HL-60/S4 (cell line): ENCODE measurements at regions not wholly inside any gene's neighbourhood (a gene's known extent, or its start where the extent isn't known, plus 50 kb on each side); places are given as distances from the start of the nearest gene placed in this dataset.

ENCODE experiments used
- in situ Hi-C: fragments of 300-500 bp; cut with MboI; formaldehyde crosslinking; loops from 2 replicates; pipeline ENCODE4 v1.14.3; 2022; ENCODE audit warnings: low sequenced_read_pairs

DNA sequence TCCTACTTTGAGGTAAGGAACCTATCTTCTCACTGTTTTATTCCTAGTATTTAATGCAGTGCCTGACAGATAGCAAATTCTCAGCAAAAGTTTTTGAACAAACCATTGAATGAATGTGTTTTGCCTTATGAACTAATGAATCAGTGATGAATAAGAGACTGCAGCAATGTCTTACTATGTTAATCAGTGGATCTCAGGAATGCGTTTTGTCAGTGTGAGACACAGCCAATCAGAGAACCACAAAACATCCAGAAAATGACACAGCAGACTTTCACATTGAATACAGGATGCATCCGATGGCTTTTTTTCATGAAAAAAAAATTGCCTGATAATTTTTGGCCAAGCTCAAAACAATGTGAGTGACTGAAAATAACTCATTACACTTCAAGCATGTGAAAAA is 270.5 kb downstream of the BMP2 start:
- in situ Hi-C loops: no loop called here

DNA sequence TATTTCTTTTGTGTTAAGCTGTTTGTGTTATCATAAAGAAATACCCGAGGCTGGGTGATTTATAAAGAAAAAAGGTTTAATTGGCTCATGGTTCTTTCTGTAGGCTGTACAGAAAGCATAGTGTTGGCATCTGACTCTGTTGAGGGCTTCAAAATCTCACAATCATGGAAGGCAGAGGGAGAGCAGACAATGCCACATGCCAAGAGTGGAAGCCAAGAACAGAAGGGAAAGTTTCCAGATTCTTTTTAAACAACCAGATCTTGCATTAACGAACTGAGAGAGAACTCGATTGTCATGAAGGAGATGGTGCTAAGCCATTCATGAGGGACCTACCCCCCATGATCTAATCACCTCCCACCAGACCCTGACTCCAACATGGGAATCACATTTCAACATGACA is 290.1 kb downstream of the BMP2 start:
- in situ Hi-C loops: no loop called here

DNA sequence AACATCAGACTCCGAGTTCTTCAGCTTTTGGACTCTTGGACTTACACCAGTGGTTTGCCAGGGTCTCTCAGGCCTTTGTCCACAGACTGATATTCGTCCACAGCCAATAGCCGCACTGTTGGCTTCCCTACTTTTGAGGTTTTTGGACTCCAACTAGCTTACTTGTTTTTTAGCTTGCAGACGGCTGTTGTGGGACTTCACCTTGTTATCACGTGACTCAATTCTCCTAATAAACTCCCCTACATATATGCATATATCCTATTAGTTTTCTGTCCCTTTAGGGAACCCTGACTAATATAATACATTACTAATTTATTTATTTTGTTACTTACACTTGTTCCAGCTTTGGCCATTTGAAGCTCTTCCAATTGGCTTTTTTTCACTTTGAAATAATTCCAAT is 311.3 kb downstream of the BMP2 start:
- in situ Hi-C loops: no loop called here

DNA sequence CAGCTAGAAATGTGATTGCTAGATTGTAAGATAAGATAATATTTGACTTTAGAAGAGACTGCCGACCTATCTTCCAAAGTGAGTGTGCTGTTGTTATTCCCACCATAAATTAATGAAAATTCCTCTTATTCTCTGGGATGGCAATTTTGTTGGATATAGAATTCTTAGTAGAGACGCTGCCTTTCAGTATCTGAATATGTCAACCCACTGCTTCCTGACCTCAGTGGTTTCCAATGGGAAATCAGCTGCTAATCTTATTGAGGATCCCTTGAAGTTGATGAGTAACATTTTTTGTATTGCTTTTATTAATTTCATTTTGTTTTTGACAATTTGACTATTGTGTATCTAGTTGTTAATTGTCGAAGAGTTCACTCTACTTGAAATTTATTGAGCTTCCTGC is 313.0 kb downstream of the BMP2 start:
- in situ Hi-C loops: no loop called here

DNA sequence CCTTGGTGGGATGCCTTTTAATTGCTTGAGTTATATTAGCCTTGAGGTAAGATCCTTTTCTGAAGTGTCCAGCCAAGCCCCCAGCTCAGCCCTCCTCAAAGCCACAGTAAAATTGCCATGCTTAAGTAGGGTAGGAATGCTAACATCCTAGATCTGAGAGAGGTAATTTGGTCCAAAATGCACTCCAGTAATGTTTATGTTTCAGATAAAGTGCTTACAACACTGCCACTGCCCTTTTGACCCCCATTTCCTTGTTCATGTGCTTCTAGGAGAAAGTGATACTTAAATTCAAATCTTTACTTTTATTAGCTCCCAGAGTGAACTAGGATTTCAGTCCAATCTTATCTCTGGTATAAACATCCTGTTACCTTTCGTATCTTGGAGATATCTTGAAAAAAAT is 318.0 kb downstream of the BMP2 start:
- in situ Hi-C loops: no loop called here

DNA sequence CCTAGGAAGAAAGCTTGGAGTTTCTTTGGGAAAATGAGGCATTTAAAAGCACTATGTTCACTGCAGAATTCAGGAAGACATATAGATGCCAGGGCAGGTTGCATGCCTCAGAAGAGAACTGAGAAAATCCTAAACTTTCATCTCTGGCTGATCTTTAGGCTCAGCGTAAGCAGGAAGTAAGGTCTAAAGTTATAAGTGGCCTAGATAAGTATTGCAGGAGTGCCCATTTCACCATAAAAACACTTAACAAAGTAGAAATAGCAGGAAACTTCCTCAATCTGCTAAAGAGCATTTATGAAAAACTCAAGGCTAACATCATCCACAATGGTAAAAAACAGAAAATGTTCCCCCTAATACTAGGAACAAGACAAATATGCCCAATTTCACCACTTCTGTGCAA is 320.3 kb downstream of the BMP2 start:
- in situ Hi-C loops: no loop called here

DNA sequence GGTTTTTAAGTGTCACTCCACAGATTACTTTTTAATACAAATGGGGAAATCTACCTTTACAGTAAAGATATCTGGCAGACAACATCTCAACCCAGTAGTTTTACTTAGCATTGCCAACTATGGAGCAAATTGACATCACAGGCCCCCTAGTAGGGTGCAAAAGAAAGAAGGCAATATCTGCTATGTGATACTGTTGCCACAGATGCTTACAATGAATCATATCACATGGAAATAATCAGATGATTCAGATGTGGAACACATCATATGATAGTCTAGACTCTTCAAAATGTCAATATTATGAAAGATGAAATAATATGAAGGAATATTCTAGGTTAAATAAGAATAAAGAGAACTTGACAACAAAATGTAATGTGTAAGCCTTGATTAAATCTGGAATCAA is 322.5 kb downstream of the BMP2 start:
- in situ Hi-C loops: no loop called here

DNA sequence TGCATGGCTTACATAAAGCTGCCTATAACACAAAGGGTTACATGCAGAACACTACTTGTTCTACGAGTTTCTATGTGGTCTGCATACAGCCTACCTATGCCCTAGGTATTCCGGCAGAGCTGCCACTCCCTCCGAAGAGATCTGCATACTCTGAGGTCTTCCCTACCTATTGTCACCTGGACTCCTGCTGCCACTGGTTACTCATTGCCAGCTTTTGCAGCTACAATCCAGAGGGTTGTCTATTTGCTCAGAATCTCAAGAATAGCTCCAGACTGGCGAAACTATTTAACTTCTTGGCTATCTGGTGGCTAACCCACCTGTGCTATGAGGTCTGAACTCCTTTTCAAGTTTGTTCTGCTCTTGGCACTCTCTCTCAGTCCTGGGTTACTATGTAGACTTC is 323.3 kb downstream of the BMP2 start:
- in situ Hi-C loops: no loop called here

DNA sequence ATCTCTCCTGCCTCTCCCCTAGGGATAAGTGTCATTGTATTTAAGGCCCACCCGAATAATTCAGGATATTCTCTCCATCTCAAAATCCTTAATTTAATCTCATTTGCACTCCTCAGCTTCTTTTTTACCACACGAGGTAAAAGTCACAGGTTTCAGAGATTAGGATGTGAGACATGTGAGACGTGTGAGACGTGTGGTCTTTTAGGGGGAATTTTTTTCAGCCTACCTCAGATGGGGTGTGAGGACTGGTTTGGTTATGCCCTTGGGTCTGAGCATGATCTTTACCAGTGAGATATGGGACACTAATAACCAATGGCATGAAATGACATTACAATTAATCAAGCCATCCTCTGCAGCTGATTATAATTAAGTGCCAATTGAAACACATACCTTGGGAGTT is 324.2 kb downstream of the BMP2 start:
- in situ Hi-C loops: no loop called here

DNA sequence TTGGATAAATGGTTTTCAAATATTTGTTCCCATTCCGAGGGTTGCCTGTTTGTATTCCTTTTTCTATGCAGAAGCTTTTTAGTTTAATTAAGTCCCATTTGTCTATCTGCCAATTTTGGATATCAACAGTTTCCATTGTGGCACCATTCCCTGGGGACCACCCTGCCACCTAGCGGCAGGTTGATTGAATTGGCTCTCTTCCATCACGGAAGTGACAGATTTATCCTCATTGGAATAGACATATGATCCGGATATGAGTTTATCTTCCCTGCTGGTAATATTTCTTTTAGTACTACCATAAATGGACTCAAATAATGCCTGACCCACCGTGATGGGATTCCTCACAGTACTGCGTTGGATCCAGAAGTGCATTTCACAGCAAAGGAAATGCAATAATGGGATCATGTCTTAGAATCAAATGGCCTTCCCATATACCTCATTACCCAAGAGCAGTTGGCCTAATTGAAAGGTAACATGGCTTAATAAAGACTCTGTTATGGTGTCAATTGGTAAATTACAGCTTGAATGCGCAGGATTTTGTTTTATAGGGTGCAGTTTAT is 327.0 kb downstream of the BMP2 start:
- in situ Hi-C loops: no loop called here

DNA sequence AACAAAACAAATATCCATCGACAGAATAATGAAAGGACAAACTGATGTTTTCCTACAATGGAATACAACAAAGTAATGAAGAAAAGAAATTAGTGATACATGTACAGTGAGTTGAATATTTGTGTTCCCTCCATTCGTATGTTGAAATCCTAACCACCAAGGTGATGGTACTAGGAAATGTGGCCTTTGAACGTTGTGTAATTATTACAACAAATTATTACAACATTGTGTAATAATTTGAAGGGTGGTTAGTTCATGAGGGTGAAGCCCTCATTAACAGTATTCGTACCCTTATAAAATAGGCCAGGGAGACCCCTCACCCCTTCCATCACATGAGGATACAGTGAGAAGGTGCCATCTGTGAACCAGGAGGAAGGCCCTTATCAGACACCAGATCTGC is 339.4 kb downstream of the BMP2 start:
- in situ Hi-C loops: no loop called here

DNA sequence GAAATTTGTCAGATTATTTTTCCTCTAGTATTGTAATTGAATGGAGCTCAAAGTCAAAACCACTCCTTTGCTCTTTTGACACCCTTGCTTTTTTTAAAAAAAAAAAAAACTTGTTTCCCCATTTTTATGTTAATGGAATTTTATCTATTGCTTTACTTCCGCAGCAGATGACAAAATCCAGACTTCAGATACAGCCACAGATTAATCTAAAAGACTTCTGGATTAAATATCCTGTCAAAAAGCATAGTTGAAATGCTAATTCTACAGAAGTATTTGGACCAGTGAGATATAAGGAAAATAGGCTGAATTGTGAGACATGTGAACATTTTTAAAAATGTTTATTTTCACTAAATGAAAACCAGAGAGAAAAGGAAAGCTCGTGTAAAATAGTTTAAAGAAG is 341.4 kb downstream of the BMP2 start:
- in situ Hi-C loops: no loop called here

DNA sequence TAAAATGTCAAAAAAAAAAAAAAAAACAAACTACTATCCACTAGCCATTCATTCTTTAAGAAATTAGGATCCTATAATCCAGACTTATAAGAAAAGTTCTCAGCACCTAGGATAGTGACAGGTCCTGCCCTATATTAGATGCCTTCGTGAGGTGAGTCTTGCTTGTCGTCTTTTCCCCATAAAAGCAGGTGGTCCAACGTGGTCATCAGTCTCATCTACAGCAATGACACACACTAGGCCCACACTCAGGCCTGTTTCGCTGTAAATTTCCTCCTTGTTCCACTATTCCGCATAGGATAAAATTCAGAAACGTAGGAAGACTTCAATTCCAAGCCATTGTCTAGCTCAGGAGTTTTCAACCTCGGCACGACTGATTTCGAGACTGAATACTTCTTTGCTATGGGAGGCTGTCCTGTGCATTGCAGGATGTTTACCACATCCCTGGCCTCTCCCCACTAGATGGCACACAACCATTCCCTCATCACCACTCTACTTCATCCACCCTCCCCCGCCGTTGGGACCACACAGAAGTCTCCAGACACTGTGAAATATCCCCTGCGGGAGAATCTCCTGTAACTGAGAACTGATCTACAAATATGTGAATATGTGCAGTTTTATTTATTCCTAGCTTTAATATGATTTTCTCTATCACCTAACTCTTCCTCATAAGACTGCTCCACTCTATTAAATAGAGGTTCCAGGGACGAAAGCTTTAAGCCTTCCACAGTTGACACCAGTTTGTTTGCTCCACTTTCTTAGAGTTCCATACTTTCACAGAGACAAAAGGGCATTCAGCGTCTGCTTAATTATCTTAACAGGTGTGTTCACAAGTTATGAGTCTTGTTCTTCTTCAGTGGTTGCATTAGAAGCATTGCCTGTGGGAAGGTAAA is 346.3 kb downstream of the BMP2 start:
- in situ Hi-C loops: no loop called here

DNA sequence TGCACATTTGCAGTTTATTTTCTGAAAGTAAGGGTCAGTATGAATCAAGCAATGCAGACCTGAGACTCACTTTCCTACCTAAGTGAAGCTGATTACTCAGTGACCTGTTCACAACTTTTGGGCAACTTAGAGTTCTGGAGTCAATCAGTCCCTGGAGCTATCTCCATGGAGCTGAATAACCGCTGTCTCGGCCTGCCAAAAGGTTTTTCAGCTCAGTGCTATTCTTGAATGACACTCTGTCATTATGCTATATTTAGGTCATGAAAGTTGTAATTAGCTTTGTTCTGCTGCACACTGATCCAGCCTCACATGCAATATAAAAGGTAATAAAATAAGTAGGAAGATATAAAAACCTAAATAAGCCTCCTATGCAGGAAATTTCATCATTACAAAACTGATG is 356.0 kb downstream of the BMP2 start:
- in situ Hi-C loops: no loop called here

DNA sequence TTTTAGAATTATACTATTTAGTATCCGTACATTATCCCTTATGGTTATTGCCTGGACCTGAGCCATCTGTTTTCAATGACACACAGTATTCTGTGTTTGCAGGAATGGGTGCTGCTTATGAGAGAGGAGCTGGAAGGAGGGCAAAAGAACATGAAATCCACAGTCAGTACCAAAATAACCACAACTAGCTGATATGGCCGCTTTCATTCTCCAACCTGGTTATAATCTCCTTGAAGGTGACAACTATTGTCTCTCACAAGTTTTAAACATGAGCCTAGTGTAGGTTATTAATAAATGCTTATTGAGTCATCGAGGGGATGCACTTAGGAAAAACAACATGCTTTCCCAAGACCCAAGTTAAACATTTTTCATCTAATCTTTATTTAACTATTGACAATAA is 356.6 kb downstream of the BMP2 start:
- in situ Hi-C loops: no loop called here

DNA sequence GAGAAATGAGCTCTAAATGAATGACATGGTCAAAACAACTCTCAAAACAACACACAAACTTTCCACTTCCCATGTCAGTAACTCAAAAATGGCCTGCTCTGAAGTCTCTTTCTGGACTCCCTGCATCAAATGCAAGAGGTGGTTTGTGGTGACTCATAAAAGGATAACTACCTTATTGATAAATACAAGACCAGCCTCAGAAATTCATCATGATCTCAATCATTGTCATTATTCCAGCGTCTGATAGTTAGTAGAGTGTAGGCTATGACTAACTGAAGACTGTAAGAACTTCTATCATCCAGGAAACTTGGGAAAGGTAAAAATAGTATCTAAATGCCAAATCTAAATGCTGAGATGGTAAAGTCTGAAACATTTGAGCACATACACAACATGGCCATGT is 369.4 kb downstream of the BMP2 start:
- in situ Hi-C loops: no loop called here

DNA sequence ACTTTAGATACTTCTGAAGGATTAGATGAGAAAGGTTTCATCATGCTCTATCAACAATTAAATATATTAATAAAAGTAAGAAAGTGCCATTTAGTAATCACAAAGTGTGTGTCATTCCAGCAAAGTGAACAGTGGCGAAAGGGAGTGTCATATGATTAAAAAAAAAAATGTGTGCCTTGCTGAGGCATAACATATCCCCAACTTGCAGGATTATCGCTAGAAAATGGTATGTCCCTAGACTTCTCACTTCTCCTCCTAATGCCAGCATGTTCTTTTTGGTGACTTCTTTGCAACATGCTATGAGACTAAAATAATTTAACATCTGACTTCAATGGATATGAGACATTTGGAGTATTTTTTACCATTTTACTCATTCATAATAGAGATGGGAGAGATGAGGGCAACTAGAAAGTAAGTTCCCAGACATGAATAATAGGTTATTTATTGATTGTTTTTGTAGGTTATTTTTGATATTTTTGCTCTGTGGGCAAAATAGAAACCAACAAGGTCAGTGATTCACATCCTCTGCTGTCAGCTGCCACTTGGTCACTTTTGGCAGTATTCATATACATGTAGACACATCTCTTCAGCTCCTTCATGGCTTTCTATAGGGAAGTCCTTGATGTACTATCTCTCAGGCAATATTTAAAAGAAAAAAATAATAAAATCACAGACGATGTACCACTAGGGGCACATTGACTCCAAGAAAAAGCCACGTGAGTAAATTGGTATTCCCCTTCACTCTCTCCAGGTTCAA is 370.1 kb downstream of the BMP2 start:
- in situ Hi-C loops: no loop called here

DNA sequence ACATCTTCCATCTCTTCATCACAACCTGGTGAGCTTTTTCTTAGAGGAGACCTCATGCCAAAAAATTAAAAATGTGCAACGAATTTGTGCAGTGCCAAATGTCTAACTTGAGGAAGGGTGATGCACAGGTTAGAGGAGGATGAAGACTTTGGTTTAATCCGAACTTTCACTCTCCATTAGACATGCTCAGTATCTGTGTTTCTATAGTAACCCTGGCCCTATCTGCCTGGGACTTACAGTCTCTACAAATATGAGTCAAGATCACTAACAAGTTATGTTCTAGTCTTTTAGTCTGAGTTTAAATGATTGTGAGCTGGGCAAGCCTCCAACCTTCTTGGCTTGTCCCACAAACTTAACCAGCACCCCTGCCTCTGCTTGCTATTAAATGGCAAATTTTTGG is 377.0 kb downstream of the BMP2 start:
- in situ Hi-C loops: no loop called here

DNA sequence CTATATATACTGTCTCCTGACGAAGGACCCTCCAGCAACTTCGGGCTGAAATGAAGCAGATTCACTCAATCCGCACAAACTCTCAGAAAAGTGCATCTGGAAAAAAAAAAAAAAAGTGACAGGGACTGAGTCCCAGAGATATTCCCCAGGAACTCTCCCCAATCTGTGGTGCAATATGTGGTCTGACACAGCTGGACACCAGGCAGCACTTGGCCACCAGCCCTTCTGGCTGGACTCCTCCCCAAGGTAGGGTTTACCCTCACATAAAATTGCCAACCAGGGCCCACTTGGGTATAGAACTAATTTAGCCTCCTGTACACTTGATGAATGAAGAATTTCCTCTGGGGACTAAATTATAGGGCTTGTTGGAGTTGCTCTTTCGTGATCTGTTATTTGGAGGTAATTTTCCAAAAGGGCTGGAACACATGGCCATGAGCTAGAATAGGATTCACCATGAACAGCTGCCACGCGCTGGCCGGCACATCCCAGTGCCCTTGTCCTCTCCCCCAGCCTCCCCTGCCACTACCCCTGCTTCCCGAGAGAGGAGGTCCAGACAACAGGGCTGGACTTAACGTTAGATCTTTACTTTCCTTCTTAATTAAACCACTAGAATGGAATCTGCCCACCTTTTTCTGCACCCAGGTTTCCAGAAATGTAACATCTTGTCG is 379.2 kb downstream of the BMP2 start:
- in situ Hi-C loops: no loop called here

DNA sequence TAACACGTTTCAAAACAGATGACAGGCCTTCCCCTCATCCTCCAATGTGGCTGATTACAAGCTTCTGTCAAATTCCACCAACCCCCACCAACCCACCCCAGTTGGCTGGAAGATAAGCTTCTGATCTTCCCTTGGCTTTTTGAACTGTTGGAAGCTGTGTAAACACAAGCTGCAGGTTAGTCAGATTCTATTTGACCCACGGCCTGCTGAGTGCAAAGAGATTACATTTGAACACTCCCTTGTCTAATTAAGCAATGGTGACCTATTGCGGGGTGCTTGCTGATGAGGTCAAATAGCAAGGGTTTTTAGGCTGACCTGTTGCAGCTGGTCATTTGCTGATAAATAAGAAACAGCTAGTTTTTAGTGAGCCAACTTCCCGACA is 379.7 kb downstream of the BMP2 start:
- in situ Hi-C loops: no loop called here

DNA sequence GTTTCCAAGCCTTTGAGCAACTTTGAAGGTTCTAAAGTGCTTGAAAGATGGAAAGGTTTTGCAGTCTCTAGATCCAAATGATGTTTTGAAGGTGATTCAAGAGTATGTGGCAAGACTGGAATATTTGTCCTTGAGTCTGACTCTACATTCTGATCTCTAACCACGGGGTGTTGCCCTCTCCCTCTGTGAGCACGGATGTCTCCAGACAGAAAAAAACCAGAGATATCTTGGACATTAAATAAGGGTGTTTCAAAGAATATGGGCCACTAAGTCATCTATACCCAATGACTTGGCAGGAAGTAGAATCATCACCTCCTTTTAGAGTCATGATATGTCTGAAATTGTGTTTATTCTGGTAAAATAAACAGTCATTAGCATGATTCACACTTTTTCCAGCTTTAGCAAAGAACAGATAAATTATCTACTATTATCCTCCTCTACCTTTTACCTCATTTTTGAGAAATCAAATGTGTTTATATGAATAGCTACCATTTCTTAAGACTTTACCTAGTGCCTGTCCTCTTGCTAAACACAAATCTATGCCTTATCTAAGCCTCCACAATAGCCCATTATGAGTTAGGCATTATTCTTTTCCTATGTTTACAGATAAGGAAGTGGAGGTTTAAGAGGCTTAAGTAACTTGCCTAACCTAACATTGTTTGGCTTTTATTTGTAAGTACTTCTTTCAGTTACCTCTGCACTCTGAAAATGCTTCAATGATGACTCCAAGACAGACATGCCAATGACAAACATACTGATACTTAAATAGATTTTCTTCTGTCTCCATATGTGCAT is 384.4 kb downstream of the BMP2 start:
- in situ Hi-C loops: no loop called here
